WTC11 (cell line): ENCODE measurements at regions not wholly inside any gene's neighbourhood (a gene's known extent, or its start where the extent isn't known, plus 50 kb on each side); places are given as distances from the start of the nearest gene placed in this dataset.

Experiments used
- ATAC-seq: fragments of 200-7000 bp; cut with Tn5 transposase; 2 replicates; pipeline ENCODE4 v1.10.0; 2021; ENCODE audit warnings: mild to moderate bottlenecking, moderate library complexity
- CTCF ChIA-PET: fragments of 300-600 bp; sonication (Branson Sonifier 250); formaldehyde crosslinking; loops from one replicate; lab custom pipeline; 2021; ENCODE audit warnings: antibody characterized with exemption; lab: Charles Lee
- POLR2A ChIA-PET: fragments of 350-600 bp; sonication (Branson Sonifier 250); formaldehyde crosslinking; loops from one replicate; lab custom pipeline; 2021; ENCODE audit warnings: antibody characterized with exemption; lab: Charles Lee
- DNase-seq: peaks from one replicate; pipeline ENCODE4 v3.0.0; 2021; ENCODE audit warnings: low spot score
- H3K27ac Mint-ChIP-seq: 2 replicates; pipeline ENCODE4 v1.8.0; 2021; ENCODE audit warnings: mixed read lengths
- H3K27me3 Mint-ChIP-seq: 2 replicates; pipeline ENCODE4 v1.8.0; 2021; ENCODE audit warnings: low read depth, mild to moderate bottlenecking, moderate library complexity, mixed read lengths
- H3K36me3 Mint-ChIP-seq: 2 replicates; pipeline ENCODE4 v1.8.0; 2021; ENCODE audit warnings: mixed read lengths
- H3K4me1 Mint-ChIP-seq: 2 replicates; pipeline ENCODE4 v1.8.0; 2022; ENCODE audit warnings: mixed read lengths
- H3K4me3 Mint-ChIP-seq: 2 replicates; pipeline ENCODE4 v1.8.0; 2021; ENCODE audit warnings: mild to moderate bottlenecking, moderate library complexity, mixed read lengths
- H3K9me3 Mint-ChIP-seq: 2 replicates; pipeline ENCODE4 v1.8.0; 2021; ENCODE audit warnings: mixed read lengths
- ELF4 ChIP-seq: sonication (generic); formaldehyde crosslinking; IDR thresholded peaks from 2 replicates; pipeline ENCODE4 v1.8.1; 2022; ENCODE audit warnings: low read depth, mild to moderate bottlenecking, moderate library complexity, missing genetic modification reagents
- PREB ChIP-seq: sonication (generic); formaldehyde crosslinking; IDR thresholded peaks from 2 replicates; pipeline ENCODE4 v1.8.1; 2022; ENCODE audit warnings: mild to moderate bottlenecking, missing genetic modification reagents, moderate library complexity, borderline replicate concordance
- ZNF317 ChIP-seq: sonication (generic); formaldehyde crosslinking; IDR thresholded peaks from 2 replicates; pipeline ENCODE4 v1.8.1; 2023; ENCODE audit warnings: low read depth, mild to moderate bottlenecking, moderate library complexity, missing genetic modification reagents, borderline replicate concordance

DNA sequence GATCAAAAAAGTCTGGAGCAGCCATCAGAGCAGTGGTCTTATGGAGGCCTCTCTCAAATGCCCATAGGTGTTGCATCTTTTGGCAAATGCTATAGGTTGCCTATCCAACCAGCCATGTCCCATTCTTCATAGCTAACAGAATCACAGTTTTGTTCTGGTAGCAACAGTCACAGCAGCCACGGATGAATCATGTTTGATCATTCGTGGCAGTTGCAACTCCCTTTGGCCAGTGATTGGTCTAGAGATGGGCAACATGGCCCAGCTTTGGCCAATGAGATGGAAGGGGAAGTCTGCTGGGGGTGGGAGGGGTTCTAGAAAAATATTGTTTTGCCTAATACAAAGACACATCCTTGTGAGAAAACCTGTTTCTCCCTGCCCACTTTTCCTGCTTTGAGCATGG is 50.3 kb upstream of the PPP2R3A start:
- ATAC-seq: no peak
- Mint-ChIP-seq H3K27me3 (no peaks in the 10 kb centered on the region), H3K9me3 (no peaks in the 10 kb centered on the region), H3K4me1 (peaks cover 30% of the 10 kb centered on the region), H3K36me3 (no peaks in the 10 kb centered on the region), H3K4me3 (no peak overlapping the region), H3K27ac (no peak overlapping the region)
- ChIA-PET POLR2A (no interaction called here), CTCF (interaction anchor here (8.7 kb wide), 1 partner anchor 127 kb away, joined by 52 read pairs; no protein-coding TSS in a partner anchor)
- DNase-seq: no peak
- no peak for TF ChIP-seq ZNF317 (CRISPR knock-in tag)
- TF ChIP-seq ELF4 (CRISPR knock-in tag): no peak
- TF ChIP-seq PREB (CRISPR knock-in tag): no peak
